Neural cell (in vitro differentiated cells): ENCODE measurements at regions not wholly inside any gene's neighbourhood (a gene's known extent, or its start where the extent isn't known, plus 50 kb on each side); places are given as distances from the start of the nearest gene placed in this dataset.

ENCODE experiments used
- H2AFZ ChIP-seq: fragments of 200-600, 300-800 bp; sonication (generic), shearing (Covaris generic); 2 replicates; pipeline ENCODE4 v1.6.0; 2014; ENCODE audit warnings: low read depth, mild to moderate bottlenecking, antibody characterized with exemption, low read length, moderate library complexity
- H3F3A ChIP-seq: fragments of 200-600 bp; shearing (Covaris generic); 2 replicates; pipeline ENCODE4 v1.6.1; 2016; ENCODE audit warnings: mild to moderate bottlenecking, moderate library complexity, mixed read lengths, antibody characterized with exemption, low read length; ENCODE audit not compliant: insufficient read depth, poor library complexity, severe bottlenecking
- H3K27ac ChIP-seq: fragments of 200-600, 300-800 bp; sonication (generic), shearing (Covaris generic); 2 replicates; pipeline ENCODE4 v1.5.1; 2014; ENCODE audit warnings: mild to moderate bottlenecking, low read length, moderate library complexity
- H3K27me3 ChIP-seq: fragments of 300-800, 200-600 bp; sonication (generic), shearing (Covaris generic); 2 replicates; pipeline ENCODE4 v1.6.0; 2014; ENCODE audit warnings: mild to moderate bottlenecking, low read depth, low read length, moderate library complexity; ENCODE audit not compliant: insufficient read depth
- H3K36me3 ChIP-seq: fragments of 300-800, 200-600 bp; sonication (generic), shearing (Covaris generic); 2 replicates; pipeline ENCODE4 v1.5.1; 2014; ENCODE audit warnings: mild to moderate bottlenecking, antibody characterized with exemption, low read length, moderate library complexity; ENCODE audit not compliant: insufficient read depth
- H3K4me2 ChIP-seq: fragments of 300-800, 200-600 bp; sonication (generic), shearing (Covaris generic); 2 replicates; pipeline ENCODE4 v1.6.0; 2014; ENCODE audit warnings: mild to moderate bottlenecking, low read length
- H3K4me3 ChIP-seq: fragments of 300-800, 200-600 bp; sonication (generic), shearing (Covaris generic); 2 replicates; pipeline ENCODE4 v1.5.1; 2014; ENCODE audit warnings: mild to moderate bottlenecking, low read length, moderate library complexity
- H3K79me2 ChIP-seq: fragments of 200-600 bp; shearing (Covaris generic); replicated peaks from 2 replicates; pipeline ENCODE4 v1.6.0; 2014; ENCODE audit warnings: mild to moderate bottlenecking, low read length, moderate library complexity; ENCODE audit not compliant: insufficient read depth
- H3K9ac ChIP-seq: fragments of 300-800, 200-600 bp; sonication (generic), shearing (Covaris generic); 2 replicates; pipeline ENCODE4 v1.6.1; 2016; ENCODE audit warnings: mild to moderate bottlenecking, low read length, mixed read lengths
- H3K9me2 ChIP-seq: fragments of 200-600 bp; shearing (Covaris generic); 2 replicates; pipeline ENCODE4 v1.6.1; 2016; ENCODE audit warnings: mild to moderate bottlenecking, low read length, mixed read lengths; ENCODE audit not compliant: insufficient read depth
- H3K9me3 ChIP-seq: fragments of 200-600, 300-800 bp; sonication (generic), shearing (Covaris generic); 2 replicates; pipeline ENCODE4 v1.6.1; 2016; ENCODE audit warnings: mild to moderate bottlenecking, mixed run types, low read length, moderate library complexity, mixed read lengths
- H4K20me1 ChIP-seq: fragments of 200-600 bp; shearing (Covaris generic); 2 replicates; pipeline ENCODE4 v1.6.1; 2016; ENCODE audit warnings: mild to moderate bottlenecking, mixed run types; ENCODE audit not compliant: insufficient read depth
- EP300 ChIP-seq: fragments of 450-650 bp; conservative IDR thresholded peaks from 2 replicates; pipeline ENCODE4 v1.6.1; 2014; ENCODE audit warnings: antibody characterized with exemption, mild to moderate bottlenecking, moderate library complexity; ENCODE audit not compliant: poor library complexity, severe bottlenecking
- EZH2 ChIP-seq: fragments of 200-600, 300-800 bp; shearing (Covaris generic), sonication (generic); IDR thresholded peaks from 2 replicates; pipeline ENCODE4 v1.6.1; 2014; ENCODE audit warnings: antibody characterized with exemption, low read length, borderline replicate concordance, mild to moderate bottlenecking; ENCODE audit not compliant: insufficient read depth, poor library complexity, severe bottlenecking
- MXI1 ChIP-seq: fragments of 450-650 bp; conservative IDR thresholded peaks from 2 replicates; pipeline ENCODE4 v1.6.1; 2014; ENCODE audit warnings: antibody characterized with exemption, mild to moderate bottlenecking; ENCODE audit not compliant: poor library complexity, severe bottlenecking
- POLR2AphosphoS5 ChIP-seq: IDR thresholded peaks from 2 replicates; pipeline ENCODE4 v1.6.1; 2012
- RAD21 ChIP-seq: fragments of 450-650 bp; conservative IDR thresholded peaks from 2 replicates; pipeline ENCODE4 v1.6.1; 2014; ENCODE audit warnings: antibody characterized with exemption, mild to moderate bottlenecking, moderate library complexity
- SMC3 ChIP-seq: fragments of 450-650 bp; conservative IDR thresholded peaks from 2 replicates; pipeline ENCODE4 v1.6.1; 2014; ENCODE audit warnings: antibody characterized with exemption, mild to moderate bottlenecking, moderate library complexity; ENCODE audit not compliant: poor library complexity
- TAF1 ChIP-seq: IDR thresholded peaks from 2 replicates; pipeline ENCODE4 v1.6.1; 2012; ENCODE audit warnings: low read depth
- TF ChIP-seq, protein P1 (sequence below): fragments of 450-650 bp; IDR thresholded peaks from 2 replicates; pipeline ENCODE4 v1.5.1; 2014; ENCODE audit warnings: antibody characterized with exemption, mild to moderate bottlenecking, moderate library complexity; ENCODE audit not compliant: poor library complexity, severe bottlenecking
- TF ChIP-seq, protein P2 (sequence below): IDR thresholded peaks from 2 replicates; pipeline ENCODE4 v1.6.1; 2012; ENCODE audit warnings: borderline replicate concordance

GRCh38 chr2:43011158-43011491 lies 215.3 kb downstream of the ZFP36L2 start:
- H3K9me3 ChIP-seq: no peaks in the 10 kb centered on the region
- no peak overlapping the region for H3K4me2 ChIP-seq
- H3K27me3 ChIP-seq: no peaks in the 10 kb centered on the region
- H3K79me2 ChIP-seq: no peaks in the 10 kb centered on the region
- H2AFZ ChIP-seq: no peak overlapping the region
- H3K9ac ChIP-seq: no peak overlapping the region
- TF ChIP-seq RAD21: no peak
- no peak for TF ChIP-seq POLR2AphosphoS5
- H3K9me2 ChIP-seq: no peaks in the 10 kb centered on the region
- no peaks in the 10 kb centered on the region for H3K36me3 ChIP-seq
- H3F3A ChIP-seq: no peaks in the 10 kb centered on the region
- H3K27ac ChIP-seq: no peak overlapping the region
- no peak overlapping the region for H3K4me3 ChIP-seq
- no peaks in the 10 kb centered on the region for H4K20me1 ChIP-seq

- H3K4me3 ChIP-seq: no peak overlapping the region
- TF ChIP-seq EP300: no peak
- TF ChIP-seq, protein P1, sequence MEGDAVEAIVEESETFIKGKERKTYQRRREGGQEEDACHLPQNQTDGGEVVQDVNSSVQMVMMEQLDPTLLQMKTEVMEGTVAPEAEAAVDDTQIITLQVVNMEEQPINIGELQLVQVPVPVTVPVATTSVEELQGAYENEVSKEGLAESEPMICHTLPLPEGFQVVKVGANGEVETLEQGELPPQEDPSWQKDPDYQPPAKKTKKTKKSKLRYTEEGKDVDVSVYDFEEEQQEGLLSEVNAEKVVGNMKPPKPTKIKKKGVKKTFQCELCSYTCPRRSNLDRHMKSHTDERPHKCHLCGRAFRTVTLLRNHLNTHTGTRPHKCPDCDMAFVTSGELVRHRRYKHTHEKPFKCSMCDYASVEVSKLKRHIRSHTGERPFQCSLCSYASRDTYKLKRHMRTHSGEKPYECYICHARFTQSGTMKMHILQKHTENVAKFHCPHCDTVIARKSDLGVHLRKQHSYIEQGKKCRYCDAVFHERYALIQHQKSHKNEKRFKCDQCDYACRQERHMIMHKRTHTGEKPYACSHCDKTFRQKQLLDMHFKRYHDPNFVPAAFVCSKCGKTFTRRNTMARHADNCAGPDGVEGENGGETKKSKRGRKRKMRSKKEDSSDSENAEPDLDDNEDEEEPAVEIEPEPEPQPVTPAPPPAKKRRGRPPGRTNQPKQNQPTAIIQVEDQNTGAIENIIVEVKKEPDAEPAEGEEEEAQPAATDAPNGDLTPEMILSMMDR: no peak
- TF ChIP-seq RAD21: no peak
- TF ChIP-seq TAF1: no peak
- no peak for TF ChIP-seq EZH2
- TF ChIP-seq, protein P2, sequence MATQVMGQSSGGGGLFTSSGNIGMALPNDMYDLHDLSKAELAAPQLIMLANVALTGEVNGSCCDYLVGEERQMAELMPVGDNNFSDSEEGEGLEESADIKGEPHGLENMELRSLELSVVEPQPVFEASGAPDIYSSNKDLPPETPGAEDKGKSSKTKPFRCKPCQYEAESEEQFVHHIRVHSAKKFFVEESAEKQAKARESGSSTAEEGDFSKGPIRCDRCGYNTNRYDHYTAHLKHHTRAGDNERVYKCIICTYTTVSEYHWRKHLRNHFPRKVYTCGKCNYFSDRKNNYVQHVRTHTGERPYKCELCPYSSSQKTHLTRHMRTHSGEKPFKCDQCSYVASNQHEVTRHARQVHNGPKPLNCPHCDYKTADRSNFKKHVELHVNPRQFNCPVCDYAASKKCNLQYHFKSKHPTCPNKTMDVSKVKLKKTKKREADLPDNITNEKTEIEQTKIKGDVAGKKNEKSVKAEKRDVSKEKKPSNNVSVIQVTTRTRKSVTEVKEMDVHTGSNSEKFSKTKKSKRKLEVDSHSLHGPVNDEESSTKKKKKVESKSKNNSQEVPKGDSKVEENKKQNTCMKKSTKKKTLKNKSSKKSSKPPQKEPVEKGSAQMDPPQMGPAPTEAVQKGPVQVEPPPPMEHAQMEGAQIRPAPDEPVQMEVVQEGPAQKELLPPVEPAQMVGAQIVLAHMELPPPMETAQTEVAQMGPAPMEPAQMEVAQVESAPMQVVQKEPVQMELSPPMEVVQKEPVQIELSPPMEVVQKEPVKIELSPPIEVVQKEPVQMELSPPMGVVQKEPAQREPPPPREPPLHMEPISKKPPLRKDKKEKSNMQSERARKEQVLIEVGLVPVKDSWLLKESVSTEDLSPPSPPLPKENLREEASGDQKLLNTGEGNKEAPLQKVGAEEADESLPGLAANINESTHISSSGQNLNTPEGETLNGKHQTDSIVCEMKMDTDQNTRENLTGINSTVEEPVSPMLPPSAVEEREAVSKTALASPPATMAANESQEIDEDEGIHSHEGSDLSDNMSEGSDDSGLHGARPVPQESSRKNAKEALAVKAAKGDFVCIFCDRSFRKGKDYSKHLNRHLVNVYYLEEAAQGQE: no peak
- TF ChIP-seq POLR2AphosphoS5: no peak
- no peak for TF ChIP-seq SMC3
- no peak for TF ChIP-seq MXI1
- H3K9me3 ChIP-seq: no peaks in the 10 kb centered on the region
- H3K27me3 ChIP-seq: no peaks in the 10 kb centered on the region
- no peaks in the 10 kb centered on the region for H3F3A ChIP-seq
- no peak overlapping the region for H3K4me2 ChIP-seq
- H4K20me1 ChIP-seq: no peaks in the 10 kb centered on the region
- H2AFZ ChIP-seq: no peak overlapping the region
- H3K9me2 ChIP-seq: no peaks in the 10 kb centered on the region
- H3K27ac ChIP-seq: no peak overlapping the region
- no peaks in the 10 kb centered on the region for H3K79me2 ChIP-seq
- H3K36me3 ChIP-seq: no peaks in the 10 kb centered on the region
- no peak overlapping the region for H3K9ac ChIP-seq
Measured at GRCh38 chr2:43010438-43011157, 215.8 kb downstream of the ZFP36L2 start.

GRCh38 chr2:43009448-43009847 lies 217.0 kb downstream of the ZFP36L2 start:
- Histone ChIP-seq H3K4me3 (no peak overlapping the region), H3K9me3 (no peaks in the 10 kb centered on the region), H2AFZ (no peak overlapping the region), H3K4me2 (no peak overlapping the region), H3F3A (no peaks in the 10 kb centered on the region), H3K36me3 (no peaks in the 10 kb centered on the region), H3K27me3 (no peaks in the 10 kb centered on the region), H3K79me2 (no peaks in the 10 kb centered on the region), H3K9me2 (no peaks in the 10 kb centered on the region), H3K27ac (no peak overlapping the region), H3K9ac (no peak overlapping the region), H4K20me1 (no peaks in the 10 kb centered on the region)
- TF ChIP-seq RAD21 (no peak), EP300 (no peak), TAF1 (no peak), MXI1 (no peak), POLR2AphosphoS5 (no peak), SMC3 (no peak), EZH2 (no peak)
- TF ChIP-seq, protein P1: no peak
- TF ChIP-seq, protein P2: no peak
